Neuronal stem cell (in vitro differentiated cells): ENCODE measurements at regions not wholly inside any gene's neighbourhood (a gene's known extent, or its start where the extent isn't known, plus 50 kb on each side); places are given as distances from the start of the nearest gene placed in this dataset.

ENCODE experiments used
- DNase-seq: peaks from one replicate; pipeline ENCODE4 v3.0.0-alpha.2; 2013; ENCODE audit warnings: low spot score
- H2AFZ ChIP-seq: one replicate; pipeline ENCODE4 v1.6.1; 2013; ENCODE audit warnings: mild to moderate bottlenecking, low read length, inconsistent platforms
- H2AK5ac ChIP-seq: 2 replicates; pipeline ENCODE4 v1.6.1; 2013; ENCODE audit warnings: low read depth, mild to moderate bottlenecking, inconsistent platforms, low read length, moderate library complexity, mixed read lengths
- H2BK120ac ChIP-seq: 2 replicates; pipeline ENCODE4 v1.6.1; 2013; ENCODE audit warnings: low read depth, mild to moderate bottlenecking, inconsistent platforms, low read length, moderate library complexity, mixed read lengths
- H2BK12ac ChIP-seq: one replicate; pipeline ENCODE4 v1.6.1; 2013; ENCODE audit warnings: low read length, inconsistent platforms
- H2BK15ac ChIP-seq: 2 replicates; pipeline ENCODE4 v1.6.1; 2013; ENCODE audit warnings: mild to moderate bottlenecking, low read length, inconsistent platforms, mixed read lengths
- H2BK5ac ChIP-seq: one replicate; pipeline ENCODE4 v1.6.1; 2013; ENCODE audit warnings: inconsistent platforms, mild to moderate bottlenecking, low read length, moderate library complexity
- H3K14ac ChIP-seq: one replicate; pipeline ENCODE4 v1.6.1; 2013; ENCODE audit warnings: low read length, inconsistent platforms
- H3K18ac ChIP-seq: 2 replicates; pipeline ENCODE4 v1.6.1; 2013; ENCODE audit warnings: low read length, inconsistent platforms
- H3K23ac ChIP-seq: 2 replicates; pipeline ENCODE4 v1.6.1; 2013; ENCODE audit warnings: low read depth, mild to moderate bottlenecking, mixed read lengths, low read length, inconsistent platforms; ENCODE audit not compliant: poor library complexity
- H3K27ac ChIP-seq: replicated peaks from 3 replicates; pipeline ENCODE4 v1.5.1; 2013; ENCODE audit warnings: low read length, inconsistent platforms
- H3K27me3 ChIP-seq, 3 experiments: 2 replicates each; pipeline ENCODE4 v1.6.1; 2013; ENCODE audit warnings: low read length in 3 of 3, mild to moderate bottlenecking in 2 of 3, inconsistent platforms in 1 of 3, low read depth in 1 of 3, mixed read lengths in 1 of 3, moderate library complexity in 1 of 3; ENCODE audit not compliant: control insufficient read depth in 3 of 3, insufficient read depth in 3 of 3
- H3K36me3 ChIP-seq, 2 donors: replicated peaks in 1 of 2; 2 replicates each; pipeline ENCODE4 v1.6.1; 2013; ENCODE audit warnings: low read length in 2 of 2; ENCODE audit not compliant: control insufficient read depth in 2 of 2, insufficient read depth in 2 of 2
- H3K4ac ChIP-seq: 2 replicates; pipeline ENCODE4 v1.6.1; 2013; ENCODE audit warnings: inconsistent platforms, mild to moderate bottlenecking, low read length, moderate library complexity
- H3K4me1 ChIP-seq, 2 donors: 1 replicate in 1 of 2; 2 replicates in 1 of 2; pipeline ENCODE4 v1.6.1; 2013; ENCODE audit warnings: low read length in 2 of 2, low read depth in 1 of 2; ENCODE audit not compliant: control insufficient read depth in 2 of 2, insufficient read depth in 1 of 2
- H3K4me2 ChIP-seq: one replicate; pipeline ENCODE4 v1.6.1; 2013; ENCODE audit warnings: mild to moderate bottlenecking, low read length, inconsistent platforms; ENCODE audit not compliant: insufficient read depth, poor library complexity, severe bottlenecking
- H3K4me3 ChIP-seq, 2 donors: 2 replicates each; pipeline ENCODE4 v1.5.1; 2013; ENCODE audit warnings: low read length in 2 of 2, mild to moderate bottlenecking in 2 of 2, inconsistent platforms in 1 of 2, moderate library complexity in 1 of 2
- H3K79me1 ChIP-seq: one replicate; pipeline ENCODE4 v1.6.1; 2013; ENCODE audit warnings: low read depth, mild to moderate bottlenecking, inconsistent platforms, low read length, moderate library complexity
- H3K9ac ChIP-seq: one replicate; pipeline ENCODE4 v1.6.1; 2013; ENCODE audit warnings: mild to moderate bottlenecking, low read depth, low read length, inconsistent platforms; ENCODE audit not compliant: poor library complexity
- H3K9me3 ChIP-seq, 2 donors: replicated peaks in 1 of 2; 2 replicates each; pipeline versions ENCODE3 to v1.6.1; 2013; ENCODE audit warnings: low read length in 2 of 2, mild to moderate bottlenecking in 2 of 2, inconsistent platforms in 1 of 2, low read depth in 1 of 2, mixed read lengths in 1 of 2, moderate library complexity in 1 of 2; ENCODE audit not compliant: control insufficient read depth in 2 of 2, insufficient read depth in 1 of 2
- H4K8ac ChIP-seq: one replicate; pipeline ENCODE4 v1.6.1; 2013; ENCODE audit warnings: low read depth, mild to moderate bottlenecking, inconsistent platforms, low read length, moderate library complexity
- H4K91ac ChIP-seq: one replicate; pipeline ENCODE4 v1.6.1; 2013; ENCODE audit warnings: low read length, low read depth, mild to moderate bottlenecking, inconsistent platforms; ENCODE audit not compliant: poor library complexity
- WGBS, 2 donors: extraction: QIAGEN DNeasy Blood & Tissue Kit; methylation state at CpG; one replicate each; pipeline ENCODE4 v1.1.7; 2013; ENCODE audit warnings: missing lambda C conversion rate in 2 of 2, mixed read lengths in 1 of 2; ENCODE audit not compliant: insufficient read length in 2 of 2, insufficient replicate concordance in 1 of 2; ENCODE audit errors: extremely low coverage in 2 of 2; 5-methylcytosine and 5-hydroxymethylcytosine counted together

- DNase-seq: no peak
- Histone ChIP-seq H2BK5ac (no peak overlapping the region), H3K23ac (no peak overlapping the region), H3K9me3 (no peaks in the 10 kb centered on the region), H3K27me3 (no peaks in the 10 kb centered on the region), H3K4me3 (no peak overlapping the region), H3K4ac (no peak overlapping the region), H4K8ac (no peak overlapping the region), H3K27ac (no peak overlapping the region), H3K36me3 (no peaks in the 10 kb centered on the region), H2AK5ac (no peak overlapping the region), H3K79me1 (no peaks in the 10 kb centered on the region), H2BK15ac (no peak overlapping the region), H3K9ac (no peak overlapping the region), H3K18ac (no peak overlapping the region), H3K4me2 (no peak overlapping the region), H2BK12ac (no peak overlapping the region), H3K14ac (no peak overlapping the region), H2BK120ac (no peak overlapping the region), H4K91ac (no peak overlapping the region), H3K4me1 (peaks cover 24 to 37% of the 10 kb centered on the region in 2 donors), H2AFZ (peak overlapping the region; percentile 86)
- WGBS, 2 donors: no CpG with 5 or more reads among the region's 10 CpGs
Measured at GRCh38 chr14:61102549-61103466, 121.8 kb downstream of the SLC38A6 start.
